ENCODE measurements at regions not wholly inside any gene's neighbourhood (a gene's known extent, or its start where the extent isn't known, plus 50 kb on each side); places are given as distances from the start of the nearest gene placed in this dataset.

DNA sequence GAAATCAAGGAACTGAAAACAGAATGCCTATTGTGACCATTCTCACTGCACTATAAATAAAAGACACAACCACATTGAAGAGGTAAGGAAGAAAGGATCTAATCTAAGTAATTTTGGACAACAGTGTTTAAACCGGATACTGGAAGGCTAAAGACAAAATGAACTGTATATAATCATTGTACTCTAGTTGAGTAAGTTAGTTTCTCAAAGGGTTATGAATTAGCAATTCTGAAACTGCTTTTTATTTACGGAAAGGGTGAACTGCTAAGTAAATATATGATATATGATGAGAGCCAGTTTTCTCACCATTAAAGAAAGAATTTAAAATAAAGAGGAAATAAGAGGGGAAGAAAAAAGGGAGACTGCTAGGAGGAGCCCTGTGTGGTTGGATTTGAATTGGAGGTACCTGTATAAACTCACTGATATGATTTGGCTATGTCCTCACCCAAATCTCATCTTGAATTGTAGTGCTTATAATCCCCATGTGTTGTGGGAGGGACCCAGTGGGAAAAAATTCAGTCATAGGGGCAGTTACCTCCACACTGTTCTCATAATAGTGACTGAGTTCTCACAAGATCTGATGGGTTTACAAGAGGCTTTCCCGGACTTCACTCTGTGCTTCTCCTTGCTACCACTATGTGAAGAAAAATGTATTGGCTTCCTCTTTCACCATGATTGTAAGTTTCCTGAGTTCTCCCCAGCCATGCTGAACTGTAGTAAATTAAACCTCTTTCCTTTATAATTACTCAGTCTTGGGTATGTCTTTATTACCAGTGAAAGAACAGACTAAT, 607.7 kb downstream of the PYDC2 start:
- H3K4me3 ChIP-seq (ENCODE audit: low read length), result no peak overlapping the region
- TF ChIP-seq, protein P1, sequence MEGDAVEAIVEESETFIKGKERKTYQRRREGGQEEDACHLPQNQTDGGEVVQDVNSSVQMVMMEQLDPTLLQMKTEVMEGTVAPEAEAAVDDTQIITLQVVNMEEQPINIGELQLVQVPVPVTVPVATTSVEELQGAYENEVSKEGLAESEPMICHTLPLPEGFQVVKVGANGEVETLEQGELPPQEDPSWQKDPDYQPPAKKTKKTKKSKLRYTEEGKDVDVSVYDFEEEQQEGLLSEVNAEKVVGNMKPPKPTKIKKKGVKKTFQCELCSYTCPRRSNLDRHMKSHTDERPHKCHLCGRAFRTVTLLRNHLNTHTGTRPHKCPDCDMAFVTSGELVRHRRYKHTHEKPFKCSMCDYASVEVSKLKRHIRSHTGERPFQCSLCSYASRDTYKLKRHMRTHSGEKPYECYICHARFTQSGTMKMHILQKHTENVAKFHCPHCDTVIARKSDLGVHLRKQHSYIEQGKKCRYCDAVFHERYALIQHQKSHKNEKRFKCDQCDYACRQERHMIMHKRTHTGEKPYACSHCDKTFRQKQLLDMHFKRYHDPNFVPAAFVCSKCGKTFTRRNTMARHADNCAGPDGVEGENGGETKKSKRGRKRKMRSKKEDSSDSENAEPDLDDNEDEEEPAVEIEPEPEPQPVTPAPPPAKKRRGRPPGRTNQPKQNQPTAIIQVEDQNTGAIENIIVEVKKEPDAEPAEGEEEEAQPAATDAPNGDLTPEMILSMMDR (conservative IDR thresholded peaks at IDR 0.05; ENCODE audit: low read length), result no peak
- no peak for DNase-seq (ENCODE audit: low read depth)

DNA sequence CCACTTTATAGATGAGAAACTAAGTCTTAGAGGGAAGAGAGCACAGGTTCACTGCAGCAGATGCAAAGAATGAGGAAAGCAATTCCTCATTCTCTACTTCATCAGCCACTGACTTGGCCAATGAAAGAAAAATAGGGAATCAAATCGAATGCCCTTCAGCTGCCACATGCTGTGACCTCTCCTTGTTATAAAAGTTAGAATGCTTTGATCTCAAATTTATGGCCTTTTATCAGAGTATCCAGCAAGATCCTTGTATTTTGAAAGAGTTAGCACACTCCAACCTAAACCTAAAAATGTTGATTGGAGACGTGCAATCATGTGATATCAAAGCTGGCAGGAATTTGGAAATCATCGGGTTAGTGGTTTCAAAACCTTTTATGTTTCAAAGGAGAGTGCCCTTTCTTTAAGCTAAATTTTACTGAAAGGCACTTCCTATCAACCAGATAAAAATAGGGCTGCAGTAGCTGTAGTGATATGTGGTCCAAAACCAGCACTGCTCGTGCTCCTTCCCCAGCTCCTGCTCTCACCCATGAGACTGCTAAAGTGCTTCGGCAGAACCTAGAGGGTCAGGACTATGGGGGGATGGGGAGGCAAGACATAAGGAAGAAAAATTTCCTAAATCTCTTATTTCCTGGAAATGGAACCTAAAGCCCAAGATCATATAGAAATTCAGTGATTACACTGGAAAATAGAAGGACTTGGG, 617.0 kb downstream of the PYDC2 start:
- DNase-seq (ENCODE audit: low read depth), result no peak
- no peak overlapping the region for H3K4me3 ChIP-seq (ENCODE audit: low read length)
- TF ChIP-seq, protein P1 (conservative IDR thresholded peaks at IDR 0.05; ENCODE audit: low read length), result no peak

- no peak for DNase-seq (ENCODE audit: low read depth)
- TF ChIP-seq, protein P1 (conservative IDR thresholded peaks at IDR 0.05; ENCODE audit: low read length), result no peak
- H3K4me3 ChIP-seq (ENCODE audit: low read length), result no peak overlapping the region
Observed at GRCh38 chr3:192079098-192079497, 618.1 kb downstream of the PYDC2 start.

GRCh38 chr3:192080336-192080735, 619.4 kb downstream of the PYDC2 start:
- TF ChIP-seq, protein P1 (conservative IDR thresholded peaks at IDR 0.05; ENCODE audit: low read length), result no peak
- no peak for DNase-seq (ENCODE audit: low read depth)
- no peak overlapping the region for H3K4me3 ChIP-seq (ENCODE audit: low read length)

GRCh38 chr3:192082730-192083660, 622.0 kb downstream of the PYDC2 start:
- no peak for DNase-seq (ENCODE audit: low read depth)
- TF ChIP-seq, protein P1 (conservative IDR thresholded peaks at IDR 0.05; ENCODE audit: low read length), result no peak

More at GRCh38 chr3:192082730-192083660, 622.0 kb downstream of the PYDC2 start:
- H3K4me3 ChIP-seq (ENCODE audit: low read length), result no peak overlapping the region

All from AG10803 (cell line).